Activated CD8-positive, alpha-beta T cell treated with anti-CD3 and anti-CD28 coated beads for 36 hours (primary cell): ENCODE measurements at regions not wholly inside any gene's neighbourhood (a gene's known extent, or its start where the extent isn't known, plus 50 kb on each side); places are given as distances from the start of the nearest gene placed in this dataset.

Experiments used
- ATAC-seq: fragments of 200-7000 bp; cut with Tn5 transposase; one replicate; pipeline ENCODE4 v1.10.0; 2021; ENCODE audit warnings: mild to moderate bottlenecking, moderate library complexity
- CTCF ChIA-PET: fragments of 350-600 bp; sonication (Branson Sonifier 250); formaldehyde crosslinking; loops from one replicate; lab custom pipeline; 2021; ENCODE audit warnings: antibody characterized with exemption; lab: Charles Lee
- POLR2A ChIA-PET: fragments of 350-600 bp; sonication (Branson Sonifier 250); formaldehyde crosslinking; loops from one replicate; lab custom pipeline; 2021; ENCODE audit warnings: antibody characterized with exemption; lab: Charles Lee
- DNase-seq: peaks from one replicate; pipeline ENCODE4 v3.0.0-alpha.2; 2020
- H3K27ac Mint-ChIP-seq: one replicate; pipeline ENCODE4 v1.8.0; 2021; ENCODE audit warnings: mild to moderate bottlenecking, mixed read lengths
- H3K27me3 Mint-ChIP-seq: one replicate; pipeline ENCODE4 v1.8.0; 2021; ENCODE audit warnings: mixed read lengths
- H3K36me3 Mint-ChIP-seq: one replicate; pipeline ENCODE4 v1.8.0; 2021; ENCODE audit warnings: low read depth, mixed read lengths
- H3K4me1 Mint-ChIP-seq: one replicate; pipeline ENCODE4 v1.8.0; 2021; ENCODE audit warnings: low read depth, mixed read lengths
- H3K4me3 Mint-ChIP-seq: one replicate; pipeline ENCODE4 v1.8.0; 2021; ENCODE audit warnings: mild to moderate bottlenecking, moderate library complexity, mixed read lengths
- H3K9me3 Mint-ChIP-seq: one replicate; pipeline ENCODE4 v1.8.0; 2021; ENCODE audit warnings: mixed read lengths
- intact Hi-C: fragments of 100-400 bp; cut with micrococcal nuclease; formaldehyde crosslinking; loops from one replicate; pipeline ENCODE4 v1.10.0; 2022
- TF ChIP-seq, protein P1 (sequence below): fragments of 200-600 bp; IDR thresholded peaks from one replicate; pipeline ENCODE4 v1.8.0; 2022; ENCODE audit warnings: antibody characterized with exemption, mild to moderate bottlenecking

DNA sequence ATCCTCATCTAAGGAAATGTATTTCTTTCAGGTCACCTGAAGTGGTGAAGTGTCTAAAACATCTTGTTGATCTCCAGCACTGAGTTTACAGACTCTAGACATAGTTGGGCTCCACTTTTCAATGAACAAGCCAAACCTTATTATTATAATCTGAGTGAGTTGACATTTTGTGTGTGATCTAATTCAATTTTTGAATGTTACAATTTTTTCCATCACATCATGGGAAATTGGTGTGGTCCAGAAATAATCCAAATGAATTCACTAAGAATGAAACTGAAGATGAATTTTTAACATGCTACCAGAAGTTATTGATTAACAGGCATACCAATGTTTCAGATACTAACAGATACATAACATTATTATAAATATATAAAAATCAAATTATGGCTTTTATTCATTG lies 75.6 kb upstream of the EFEMP1 start:
- Mint-ChIP-seq H3K4me3 (no peak overlapping the region), H3K9me3 (no peaks in the 10 kb centered on the region), H3K4me1 (no peaks in the 10 kb centered on the region), H3K36me3 (no peaks in the 10 kb centered on the region), H3K27ac (no peak overlapping the region), H3K27me3 (no peaks in the 10 kb centered on the region)
- TF ChIP-seq, protein P1, sequence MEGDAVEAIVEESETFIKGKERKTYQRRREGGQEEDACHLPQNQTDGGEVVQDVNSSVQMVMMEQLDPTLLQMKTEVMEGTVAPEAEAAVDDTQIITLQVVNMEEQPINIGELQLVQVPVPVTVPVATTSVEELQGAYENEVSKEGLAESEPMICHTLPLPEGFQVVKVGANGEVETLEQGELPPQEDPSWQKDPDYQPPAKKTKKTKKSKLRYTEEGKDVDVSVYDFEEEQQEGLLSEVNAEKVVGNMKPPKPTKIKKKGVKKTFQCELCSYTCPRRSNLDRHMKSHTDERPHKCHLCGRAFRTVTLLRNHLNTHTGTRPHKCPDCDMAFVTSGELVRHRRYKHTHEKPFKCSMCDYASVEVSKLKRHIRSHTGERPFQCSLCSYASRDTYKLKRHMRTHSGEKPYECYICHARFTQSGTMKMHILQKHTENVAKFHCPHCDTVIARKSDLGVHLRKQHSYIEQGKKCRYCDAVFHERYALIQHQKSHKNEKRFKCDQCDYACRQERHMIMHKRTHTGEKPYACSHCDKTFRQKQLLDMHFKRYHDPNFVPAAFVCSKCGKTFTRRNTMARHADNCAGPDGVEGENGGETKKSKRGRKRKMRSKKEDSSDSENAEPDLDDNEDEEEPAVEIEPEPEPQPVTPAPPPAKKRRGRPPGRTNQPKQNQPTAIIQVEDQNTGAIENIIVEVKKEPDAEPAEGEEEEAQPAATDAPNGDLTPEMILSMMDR = no peak
- no peak for ATAC-seq
- DNase-seq = no peak
- ChIA-PET POLR2A (no interaction called here), CTCF (no interaction called here)
- intact Hi-C loops = no loop called here

DNA sequence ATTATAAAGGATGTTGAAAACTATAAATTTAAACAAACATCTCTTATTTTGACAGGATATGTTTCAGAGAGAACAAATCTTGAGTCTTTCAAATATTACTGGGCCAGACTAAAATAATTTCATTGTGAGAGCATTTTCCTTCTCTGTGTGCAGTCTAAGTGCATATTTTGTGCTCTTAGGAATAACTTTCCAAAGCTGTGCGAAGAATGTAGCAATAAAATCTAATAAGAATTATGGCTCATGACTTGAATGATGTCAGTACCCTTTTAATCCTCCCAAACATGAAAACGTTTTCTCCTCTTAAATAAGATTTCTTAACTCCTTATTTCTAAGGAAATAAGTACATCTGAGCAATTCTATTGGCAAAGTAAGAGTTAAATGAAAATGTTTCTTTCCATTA lies 76.2 kb upstream of the EFEMP1 start:
- Mint-ChIP-seq H3K36me3 (no peaks in the 10 kb centered on the region), H3K4me1 (no peaks in the 10 kb centered on the region), H3K27me3 (no peaks in the 10 kb centered on the region), H3K27ac (no peak overlapping the region), H3K4me3 (no peak overlapping the region), H3K9me3 (no peaks in the 10 kb centered on the region)
- ATAC-seq (no peak), DNase-seq (no peak)
- CTCF ChIA-PET = no interaction called here
- POLR2A ChIA-PET = no interaction called here
- TF ChIP-seq, protein P1 = no peak
- intact Hi-C loops = no loop called here

DNA sequence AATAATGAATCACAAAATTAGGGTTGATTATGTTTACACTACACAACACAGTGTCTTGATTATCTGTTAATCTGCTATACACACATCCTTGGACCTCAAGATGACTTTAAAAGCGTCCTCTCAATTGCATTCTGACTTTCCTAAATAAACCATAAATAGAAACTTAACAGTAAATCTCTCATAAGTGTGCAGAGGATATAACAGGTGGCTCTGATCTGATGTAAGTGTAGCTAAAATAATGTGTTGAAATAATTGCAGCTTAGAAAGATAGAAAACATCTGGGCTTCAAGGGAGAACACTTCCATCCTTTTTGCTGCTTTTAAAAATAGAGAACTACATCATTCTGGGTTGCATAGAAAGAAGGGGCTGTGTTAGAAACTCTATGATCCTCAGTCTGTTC lies 78.4 kb upstream of the EFEMP1 start:
- no peak overlapping the region for H3K27ac Mint-ChIP-seq
- POLR2A ChIA-PET = no interaction called here
- CTCF ChIA-PET = no interaction called here

DNA sequence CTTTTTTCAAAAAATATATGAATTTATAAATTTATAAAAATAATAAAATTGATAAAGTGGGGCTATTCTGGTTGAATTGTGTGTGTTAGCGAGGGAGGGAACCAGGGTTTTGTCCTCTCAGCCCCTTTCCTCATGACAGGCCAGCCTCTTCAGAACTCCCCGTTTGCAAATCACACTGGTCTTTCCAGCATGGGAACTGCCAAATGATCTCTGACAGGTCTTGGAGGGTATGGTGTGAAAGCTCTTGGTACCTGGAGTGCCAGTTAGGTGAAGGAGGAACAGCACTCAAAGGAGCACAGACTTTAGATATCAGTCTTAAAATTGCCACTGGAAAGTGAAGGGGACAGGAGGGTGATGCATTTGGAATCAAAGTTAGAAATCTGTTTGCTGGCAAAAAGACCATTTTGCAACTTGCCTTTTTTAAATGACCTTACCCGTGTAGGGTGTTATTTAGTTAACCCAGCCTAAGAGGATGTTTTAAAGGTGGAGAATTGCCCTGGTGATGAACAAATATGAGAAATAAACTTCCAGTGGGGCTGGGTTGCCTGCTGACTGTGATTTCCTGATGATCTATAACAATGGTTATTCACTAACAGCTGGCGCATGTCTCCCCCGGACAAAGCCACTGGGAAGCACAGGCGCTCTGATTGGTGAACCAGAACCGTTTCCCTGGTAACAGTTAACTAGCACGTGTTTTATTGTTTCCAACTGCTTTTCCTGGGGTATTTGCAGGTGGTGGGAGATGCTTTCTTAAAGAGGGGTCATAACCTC lies 85.3 kb upstream of the EFEMP1 start:
- DNase-seq (no peak), ATAC-seq (no peak)
- intact Hi-C loops = no loop called here
- Mint-ChIP-seq H3K27ac (no peak overlapping the region), H3K36me3 (no peaks in the 10 kb centered on the region), H3K9me3 (no peaks in the 10 kb centered on the region), H3K4me3 (no peak overlapping the region), H3K27me3 (peaks cover 1% of the 10 kb centered on the region), H3K4me1 (no peaks in the 10 kb centered on the region)
- POLR2A ChIA-PET = no interaction called here
- TF ChIP-seq, protein P1 = no peak
- CTCF ChIA-PET = no interaction called here

More for the DNA sequence above, 78.4 kb upstream of the EFEMP1 start:
- no peaks in the 10 kb centered on the region for H3K9me3 Mint-ChIP-seq
- TF ChIP-seq, protein P1 = no peak
- H3K4me1 Mint-ChIP-seq = no peaks in the 10 kb centered on the region
- no peak for ATAC-seq
- H3K36me3 Mint-ChIP-seq = no peaks in the 10 kb centered on the region
- no peaks in the 10 kb centered on the region for H3K27me3 Mint-ChIP-seq
- no peak for DNase-seq
- intact Hi-C loops = no loop called here
- no peak overlapping the region for H3K4me3 Mint-ChIP-seq

DNA sequence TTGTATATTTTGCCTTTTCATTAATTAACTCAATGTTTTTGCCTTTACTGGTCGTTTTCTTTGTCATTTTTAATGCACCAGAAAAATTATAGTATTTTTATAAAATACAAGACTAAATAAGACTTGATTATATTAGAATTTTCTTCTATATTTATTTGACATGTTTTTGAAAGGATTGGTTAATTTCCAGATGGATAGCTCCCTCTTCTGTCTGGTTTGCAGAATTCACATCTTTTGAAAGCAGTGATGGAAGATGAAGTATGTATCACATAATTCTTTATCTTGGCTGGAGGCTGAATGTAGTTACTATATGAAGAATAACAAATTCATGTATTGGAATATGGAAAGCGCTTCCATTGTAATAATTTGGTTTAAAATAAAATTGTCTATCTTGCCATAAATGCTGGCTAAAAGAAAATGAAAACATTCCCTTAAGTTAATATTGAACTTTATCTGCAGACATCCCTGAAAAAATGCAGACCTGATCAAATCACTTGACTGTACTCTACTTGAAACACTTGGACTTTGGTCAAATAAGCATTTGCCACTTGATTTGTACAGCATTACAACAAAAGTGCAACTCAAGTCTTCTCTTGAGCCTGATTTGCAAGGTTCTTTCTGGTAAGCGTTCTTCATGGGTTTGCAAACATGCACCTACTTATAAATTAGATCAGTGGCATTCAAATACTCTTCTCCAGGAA lies 86.3 kb upstream of the EFEMP1 start:
- Mint-ChIP-seq H3K27me3 (peaks cover 1% of the 10 kb centered on the region), H3K4me1 (no peaks in the 10 kb centered on the region), H3K4me3 (no peak overlapping the region), H3K27ac (no peak overlapping the region), H3K9me3 (no peaks in the 10 kb centered on the region), H3K36me3 (no peaks in the 10 kb centered on the region)
- CTCF ChIA-PET = interaction anchor here (0.5 to 1.4 kb wide), 2 partner anchors 64 to 292 kb away, joined by 3 to 5 read pairs; no protein-coding TSS in a partner anchor
- ATAC-seq (no peak), DNase-seq (no peak)
- TF ChIP-seq, protein P1 = no peak
- intact Hi-C loops = no loop called here
- POLR2A ChIA-PET = no interaction called here
